ENCODE measurements at regions not wholly inside any gene's neighbourhood (a gene's known extent, or its start where the extent isn't known, plus 50 kb on each side); places are given as distances from the start of the nearest gene placed in this dataset.
"Not testable (repeated sequence)": the region's sequence is repeated elsewhere in the genome, so short reads cannot be mapped to it uniquely, and the experiment has no call there.

GRCh38 chr2:64250063-64250462 lies 105.8 kb upstream of the PELI1 start:
- no peak for DNase-seq (ENCODE audit: insufficient read length, low spot score)
- FAIRE-seq = no peak

DNA sequence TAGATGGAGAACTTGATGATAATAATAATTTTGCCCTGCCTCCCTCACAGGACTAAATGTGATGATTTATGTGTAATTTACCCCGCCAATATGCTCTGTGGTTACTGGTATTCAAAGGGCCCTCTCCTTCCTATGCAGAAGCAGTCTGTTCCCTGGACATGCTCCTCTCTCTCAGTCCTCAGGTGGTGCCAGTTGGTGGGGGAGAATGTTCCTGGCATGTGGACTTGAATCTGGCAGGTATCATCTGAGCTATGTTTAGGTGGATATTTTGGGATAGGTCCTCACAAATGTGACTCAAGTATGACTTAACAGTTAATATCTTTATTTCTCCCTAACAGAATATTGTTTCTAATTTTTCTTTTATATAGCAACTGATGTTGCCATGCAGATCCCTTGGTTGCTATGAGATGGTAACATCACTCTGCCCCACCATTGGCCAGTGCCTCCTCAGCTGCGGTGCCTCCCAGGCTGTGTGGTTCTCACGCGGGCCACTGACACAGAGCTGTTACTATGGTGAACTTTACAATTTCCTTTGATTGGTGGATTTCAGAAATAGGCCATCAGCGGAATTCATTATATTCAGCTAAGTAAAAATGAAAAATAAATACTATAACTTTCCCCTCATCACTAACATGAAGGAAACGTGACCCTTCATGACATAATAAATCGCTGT lies 106.7 kb upstream of the PELI1 start:
- no peak for FAIRE-seq
- no peak for DNase-seq (ENCODE audit: insufficient read length, low spot score)

DNA sequence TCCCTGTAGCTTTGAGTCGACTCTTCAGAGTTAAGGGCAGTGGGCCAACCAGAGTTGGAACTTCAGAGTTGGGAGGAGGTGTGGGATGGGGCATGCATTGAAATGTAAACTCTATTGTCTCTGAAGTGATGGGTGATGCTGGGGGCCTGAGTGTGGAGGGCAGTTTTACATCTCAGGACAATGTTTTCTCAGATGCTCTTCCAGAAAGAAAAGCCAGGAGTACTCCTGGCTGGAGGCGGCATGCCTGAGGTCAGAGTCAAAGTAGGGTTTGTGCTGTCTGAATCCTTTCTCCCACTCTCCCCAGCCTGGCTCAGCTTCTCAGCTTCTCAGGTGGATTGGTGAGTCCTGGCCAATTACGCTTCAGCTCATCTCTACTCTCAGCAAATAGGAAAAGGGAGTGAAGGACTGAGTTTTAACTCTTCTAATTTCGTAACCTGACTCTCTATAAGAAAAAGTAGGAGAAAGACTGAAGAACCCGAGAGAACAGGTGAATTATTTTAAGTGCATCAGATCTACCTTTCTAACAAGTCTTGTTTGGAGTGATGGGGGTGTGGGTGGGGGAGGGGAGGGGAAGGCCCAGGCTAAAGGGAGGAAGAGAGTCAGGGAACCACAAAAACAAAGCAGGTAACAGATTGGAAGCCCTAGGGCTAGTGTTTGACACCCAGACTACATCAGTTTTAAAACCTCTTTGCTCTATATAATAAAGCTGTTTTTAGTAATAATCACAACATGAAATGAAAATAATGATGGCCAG lies 107.5 kb upstream of the PELI1 start:
- FAIRE-seq = no peak

GRCh38 chr2:64252251-64252978 lies 108.2 kb upstream of the PELI1 start:
- not testable (repeated sequence) for DNase-seq (ENCODE audit: insufficient read length, low spot score); FAIRE-seq

More for the DNA sequence above, 107.5 kb upstream of the PELI1 start:
- no peak for DNase-seq (ENCODE audit: insufficient read length, low spot score)

DNA sequence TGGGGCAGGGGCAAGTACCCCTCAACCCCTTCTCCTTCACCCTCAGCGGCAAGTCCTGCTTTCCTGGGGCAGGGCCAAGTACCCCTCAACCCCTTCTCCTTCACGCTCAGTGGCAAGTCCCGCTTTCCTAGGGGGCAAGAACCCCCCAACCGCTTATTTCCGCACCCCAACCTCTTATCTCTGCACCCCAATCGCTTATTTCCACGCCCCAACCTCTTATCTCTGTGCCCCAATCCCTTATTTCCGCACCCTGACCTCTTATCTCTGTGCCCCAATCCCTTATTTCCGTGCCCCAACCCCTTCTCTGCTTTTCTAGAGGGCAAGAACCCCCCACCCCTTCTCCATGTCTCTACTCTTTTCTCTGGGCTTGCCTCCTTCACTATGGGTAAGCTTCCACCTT lies 109.2 kb upstream of the PELI1 start:
- FAIRE-seq; DNase-seq (ENCODE audit: insufficient read length, low spot score): not testable (repeated sequence)

- FAIRE-seq (no peak), DNase-seq (ENCODE audit: insufficient read length, low spot score) (no peak)
Measured at GRCh38 chr2:64258566-64258965, 114.3 kb upstream of the PELI1 start.

GRCh38 chr2:64259312-64259711 lies 115.1 kb upstream of the PELI1 start:
- DNase-seq (ENCODE audit: insufficient read length, low spot score) = no peak

DNA sequence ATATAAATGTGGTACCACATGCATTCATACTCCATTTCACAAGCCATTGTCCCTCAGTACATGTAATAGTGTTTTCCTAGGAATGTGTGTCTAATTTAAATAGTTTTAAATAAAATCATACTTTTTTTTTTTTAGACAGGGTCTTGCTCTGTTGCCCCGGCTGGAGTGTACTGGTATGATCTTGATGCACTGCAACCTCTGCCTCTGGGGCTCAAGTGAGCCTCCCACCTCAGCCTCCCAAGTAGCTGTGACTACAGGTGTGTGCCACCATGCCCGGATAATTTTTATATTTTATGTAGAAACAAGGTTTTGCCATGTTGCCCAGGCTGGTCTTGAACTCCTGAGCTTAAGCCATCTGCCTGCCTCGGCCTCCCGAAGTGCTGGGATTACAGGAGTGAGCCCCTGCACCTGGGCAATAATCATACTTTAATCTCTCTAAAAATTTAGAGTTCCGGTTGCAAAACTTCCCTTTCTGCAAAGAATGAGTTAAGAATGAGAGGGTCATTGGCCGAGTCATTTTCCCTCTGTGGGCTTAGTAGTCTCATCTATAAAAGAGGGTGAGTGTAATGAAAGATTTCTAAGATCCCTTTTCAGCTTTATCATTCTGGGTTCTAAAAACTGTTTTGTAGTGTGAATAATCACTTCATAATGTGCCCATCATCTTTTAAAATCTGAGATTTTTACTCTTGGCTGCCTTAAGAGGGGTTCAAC lies 116.0 kb upstream of the PELI1 start:
- no peak for FAIRE-seq

More at GRCh38 chr2:64259312-64259711, 115.1 kb upstream of the PELI1 start:
- no peak for FAIRE-seq

GRCh38 chr2:64260817-64261216 lies 116.6 kb upstream of the PELI1 start:
- DNase-seq (ENCODE audit: insufficient read length, low spot score) (peak; percentile 44), FAIRE-seq (peak; percentile 99)

More for the DNA sequence above, 116.0 kb upstream of the PELI1 start:
- DNase-seq (ENCODE audit: insufficient read length, low spot score) = no peak

DNA sequence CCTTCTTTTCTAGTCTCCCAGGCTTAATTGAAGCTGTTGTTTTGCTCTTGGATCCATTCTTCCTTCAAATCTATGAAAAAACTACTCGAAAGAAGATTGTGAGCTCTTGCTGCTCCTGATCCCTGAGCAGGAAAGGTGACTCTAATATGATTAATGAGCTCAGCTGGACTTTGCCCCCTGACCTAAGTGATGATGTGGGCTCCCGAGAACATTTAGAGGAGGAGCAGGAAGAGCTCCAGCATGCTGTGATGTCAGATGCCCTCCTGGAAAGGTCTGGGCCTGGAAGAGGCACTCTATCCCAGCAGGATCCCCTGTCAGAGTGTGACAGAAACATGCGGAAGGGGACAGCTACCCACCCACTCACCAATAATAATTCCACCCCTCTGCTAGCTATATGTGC lies 117.9 kb upstream of the PELI1 start:
- FAIRE-seq (no peak), DNase-seq (ENCODE audit: insufficient read length, low spot score) (no peak)

- FAIRE-seq = no peak
- DNase-seq (ENCODE audit: insufficient read length, low spot score) = no peak
Measured at GRCh38 chr2:64262816-64263215, 118.6 kb upstream of the PELI1 start.

DNA sequence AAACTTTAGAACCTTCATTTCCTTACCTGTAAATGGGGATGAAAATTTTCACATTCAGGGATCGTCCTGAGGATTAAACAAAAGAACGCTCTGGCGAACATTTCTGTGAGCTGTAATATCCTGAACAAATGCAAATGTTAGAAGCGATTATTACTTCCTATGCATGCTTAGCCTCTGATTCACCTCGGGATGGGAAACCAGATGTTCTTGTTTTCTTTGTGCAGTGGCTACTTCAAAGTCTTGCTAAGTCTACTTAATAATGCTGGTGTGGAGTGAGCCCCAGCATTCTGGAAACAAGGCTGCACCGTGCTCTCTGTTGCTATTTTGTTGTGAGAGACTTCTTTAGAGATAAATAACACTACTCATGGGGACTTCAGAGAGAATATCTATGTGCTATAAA lies 119.1 kb upstream of the PELI1 start:
- DNase-seq (ENCODE audit: insufficient read length, low spot score) = no peak
- no peak for FAIRE-seq

- DNase-seq (ENCODE audit: insufficient read length, low spot score) (no peak), FAIRE-seq (no peak)
Measured at GRCh38 chr2:64267699-64268098, 123.5 kb upstream of the PELI1 start.

- FAIRE-seq (no peak), DNase-seq (ENCODE audit: insufficient read length, low spot score) (no peak)
Measured at GRCh38 chr2:64268330-64269048, 124.3 kb upstream of the PELI1 start.

DNA sequence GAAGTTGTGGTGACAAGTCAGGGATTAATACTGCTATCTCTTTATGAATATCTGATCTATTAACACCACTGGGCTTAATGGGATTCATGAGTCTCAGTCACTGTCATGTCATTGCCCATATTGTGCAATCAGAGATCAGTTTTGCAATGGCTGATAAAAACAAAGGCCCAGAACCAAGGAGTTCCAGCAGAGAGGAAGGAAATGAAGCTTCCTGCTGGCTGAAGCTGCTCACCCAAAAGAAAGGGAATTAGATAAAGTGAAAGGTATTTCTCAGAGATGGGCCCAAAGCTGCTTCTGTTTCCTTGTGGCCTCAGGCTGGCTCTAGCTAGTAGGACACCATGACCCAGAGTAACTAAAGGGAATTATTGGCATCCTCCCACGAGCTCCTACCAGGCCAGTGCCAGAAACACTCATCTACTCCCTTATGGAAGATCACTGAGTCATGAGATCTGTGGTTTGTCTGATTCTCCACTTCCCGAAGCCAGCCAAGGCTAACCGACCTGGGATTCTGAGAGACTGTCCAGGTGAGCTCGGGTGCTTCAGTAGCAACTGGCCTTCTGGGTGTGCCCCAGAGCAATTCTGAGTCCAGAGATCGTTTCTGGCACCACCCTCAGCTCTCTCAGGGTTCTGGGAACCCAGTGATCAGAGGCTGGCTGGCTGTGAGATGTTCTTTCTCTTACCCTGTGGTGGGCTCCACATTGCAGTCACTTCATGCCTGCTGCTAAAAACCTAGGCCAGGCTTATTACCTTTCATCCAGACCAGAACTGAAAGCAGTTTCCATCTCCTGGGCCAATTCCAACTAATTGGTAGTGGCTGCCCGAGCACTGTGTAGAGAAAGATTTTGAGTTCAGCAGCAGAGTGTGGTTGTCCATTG lies 129.5 kb upstream of the PELI1 start:
- DNase-seq (ENCODE audit: insufficient read length, low spot score) = no peak
- no peak for FAIRE-seq

- no peak for FAIRE-seq
- DNase-seq (ENCODE audit: insufficient read length, low spot score) = no peak
Measured at GRCh38 chr2:64274399-64275173, 130.4 kb upstream of the PELI1 start.

DNA sequence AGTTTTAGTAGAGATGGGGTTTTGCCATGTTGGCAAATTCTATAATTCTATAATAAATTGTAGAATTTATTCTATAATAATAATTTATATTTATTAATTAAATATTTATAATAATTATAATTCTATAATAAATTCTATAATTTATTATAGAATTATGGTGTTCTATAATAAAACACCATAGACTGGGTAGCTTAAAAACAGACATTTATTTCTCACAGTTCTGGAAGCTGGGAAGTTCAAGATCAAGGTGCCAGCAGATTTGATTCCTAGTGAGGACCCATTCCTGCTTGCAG lies 130.9 kb upstream of the PELI1 start:
- DNase-seq (ENCODE audit: insufficient read length, low spot score) (no peak), FAIRE-seq (no peak)

- DNase-seq (ENCODE audit: insufficient read length, low spot score) = no peak
- FAIRE-seq = peak; percentile 58
Measured at GRCh38 chr2:64276417-64277095, 132.3 kb upstream of the PELI1 start.

All from GM19239 (cell line).